Uterus (tissue), 3 donors: ENCODE measurements at regions not wholly inside any gene's neighbourhood (a gene's known extent, or its start where the extent isn't known, plus 50 kb on each side); places are given as distances from the start of the nearest gene placed in this dataset.

Experiments used
- DNase-seq, 2 donors: peaks; one replicate each; pipeline ENCODE4 v3.0.0-alpha.2; 2019 to 2020
- H3K27ac ChIP-seq, 2 donors: fragments of 200-600 bp; sonication (generic); 1 replicate in 1 of 2; 2 replicates in 1 of 2; pipeline ENCODE4 v1.5.1; 2016 to 2018
- H3K27me3 ChIP-seq, 2 donors: fragments of 200-600 bp; sonication (generic); one replicate each; pipeline ENCODE4 v1.5.1; 2018 to 2019; ENCODE audit warnings: control low read depth in 1 of 2
- H3K36me3 ChIP-seq, 2 donors: fragments of 200-600 bp; sonication (generic); one replicate each; pipeline ENCODE4 v1.5.1; 2019; ENCODE audit warnings: control low read depth in 1 of 2
- H3K4me1 ChIP-seq, 2 donors: fragments of 200-600 bp; sonication (generic); one replicate each; pipeline ENCODE4 v1.5.1; 2018 to 2019; ENCODE audit warnings: control low read depth in 1 of 2
- H3K4me3 ChIP-seq, 2 donors: fragments of 200-600 bp; sonication (generic); 1 replicate in 1 of 2; 2 replicates in 1 of 2; pipeline ENCODE4 v1.5.1; 2018 to 2019; ENCODE audit warnings: mild to moderate bottlenecking in 1 of 2
- H3K9me3 ChIP-seq, 2 donors: fragments of 200-600 bp; sonication (generic); one replicate each; pipeline ENCODE4 v1.5.1; 2019; ENCODE audit warnings: control low read depth in 1 of 2
- CTCF ChIP-seq, 4 experiments: fragments of 200-600 bp in 2 of 4; fragments of 450-650 bp in 2 of 4; sonication (generic) in 2 of 4; IDR thresholded peaks; one replicate each; pipeline ENCODE4 v1.5.1; 2016 to 2019; ENCODE audit warnings: antibody characterized with exemption in 4 of 4, mild to moderate bottlenecking in 2 of 4, moderate library complexity in 1 of 4
- POLR2A ChIP-seq, 2 donors: fragments of 450-650 bp; IDR thresholded peaks; one replicate each; pipeline ENCODE4 v1.6.1; 2016; ENCODE audit warnings: antibody characterized with exemption in 2 of 2, mild to moderate bottlenecking in 1 of 2, moderate library complexity in 1 of 2
- intact Hi-C: fragments of 100-400 bp; cut with DNase I; formaldehyde crosslinking; loops from one replicate; pipeline ENCODE4 v1.15.1; 2023; ENCODE audit warnings: low total_unique reads
- donor health status: DM: yes; HTN: yes; CAD: no.

GRCh38 chr10:123445261-123445775 is 220.8 kb upstream of the GPR26 start:
- H3K9me3 ChIP-seq: no peaks in the 10 kb centered on the region
- no peak for TF ChIP-seq POLR2A (IDR thresholded peaks at IDR 0.05)
- no peak overlapping the region for H3K27ac ChIP-seq
- H3K4me1 ChIP-seq: no peaks in the 10 kb centered on the region
- intact Hi-C loops: no loop called here
- no peak for DNase-seq
- H3K27me3 ChIP-seq: no peaks in the 10 kb centered on the region
- no peaks in the 10 kb centered on the region for H3K36me3 ChIP-seq
- no peak overlapping the region for H3K4me3 ChIP-seq

- Histone ChIP-seq H3K27me3 (no peaks in the 10 kb centered on the region), H3K27ac (no peak overlapping the region), H3K36me3 (no peaks in the 10 kb centered on the region), H3K4me3 (no peak overlapping the region), H3K4me1 (no peaks in the 10 kb centered on the region), H3K9me3 (no peaks in the 10 kb centered on the region)
- DNase-seq: no peak
- intact Hi-C loops: no loop called here
- TF ChIP-seq POLR2A (IDR thresholded peaks at IDR 0.05): no peak
Measured at GRCh38 chr10:123446449-123447156, 219.6 kb upstream of the GPR26 start.

- no peaks in the 10 kb centered on the region for H3K36me3 ChIP-seq
- TF ChIP-seq CTCF (IDR thresholded peaks at IDR 0.05) (no peak), POLR2A (IDR thresholded peaks at IDR 0.05) (no peak)
- no peak for DNase-seq
- no peaks in the 10 kb centered on the region for H3K27me3 ChIP-seq
- no peaks in the 10 kb centered on the region for H3K9me3 ChIP-seq
- intact Hi-C loops: no loop called here
- H3K4me1 ChIP-seq: no peaks in the 10 kb centered on the region
- H3K27ac ChIP-seq: no peak overlapping the region
- no peak overlapping the region for H3K4me3 ChIP-seq
Measured at GRCh38 chr10:123449234-123449962, 216.8 kb upstream of the GPR26 start.

- intact Hi-C loops: no loop called here
- DNase-seq: no peak
- H3K4me1 ChIP-seq: no peaks in the 10 kb centered on the region
- no peak overlapping the region for H3K4me3 ChIP-seq
- no peaks in the 10 kb centered on the region for H3K27me3 ChIP-seq
- H3K36me3 ChIP-seq: no peaks in the 10 kb centered on the region
- TF ChIP-seq POLR2A (IDR thresholded peaks at IDR 0.05): no peak
- TF ChIP-seq CTCF (IDR thresholded peaks at IDR 0.05): no peak
- H3K9me3 ChIP-seq: no peaks in the 10 kb centered on the region
- H3K27ac ChIP-seq: no peak overlapping the region
Measured at GRCh38 chr10:123450956-123451605, 215.1 kb upstream of the GPR26 start.

GRCh38 chr10:123451618-123452245 is 214.4 kb upstream of the GPR26 start:
- Histone ChIP-seq H3K36me3 (no peaks in the 10 kb centered on the region), H3K4me1 (no peaks in the 10 kb centered on the region), H3K4me3 (no peak overlapping the region), H3K27ac (no peak overlapping the region), H3K27me3 (no peaks in the 10 kb centered on the region), H3K9me3 (no peaks in the 10 kb centered on the region)
- no peak for DNase-seq
- TF ChIP-seq CTCF (IDR thresholded peaks at IDR 0.05): no peak
- no peak for TF ChIP-seq POLR2A (IDR thresholded peaks at IDR 0.05)
- intact Hi-C loops: no loop called here
